ENCODE measurements at regions not wholly inside any gene's neighbourhood (a gene's known extent, or its start where the extent isn't known, plus 50 kb on each side); places are given as distances from the start of the nearest gene placed in this dataset.

- Histone ChIP-seq H3K4me1 (ENCODE audit: insufficient read depth) (peaks cover 9% of the 10 kb centered on the region; the same call in 1 of the 2 replicates), H3F3A (replicated peaks; ENCODE audit: low read depth) (no peaks in the 10 kb centered on the region), H3K27ac (ENCODE audit: low read depth) (no peak overlapping the region), H3K4me3 (no peak overlapping the region), H3K9me2 (ENCODE audit: insufficient read depth) (no peaks in the 10 kb centered on the region), H4K20me1 (replicated peaks; ENCODE audit: insufficient read depth) (no peaks in the 10 kb centered on the region), H3K79me2 (replicated peaks; ENCODE audit: insufficient read depth) (no peaks in the 10 kb centered on the region), H3K4me2 (no peak overlapping the region), H3K36me3 (ENCODE audit: insufficient read depth) (no peaks in the 10 kb centered on the region), H3K27me3 (ENCODE audit: insufficient read depth) (no peaks in the 10 kb centered on the region), H2AFZ (no peak overlapping the region)
- Mint-ChIP-seq H3K36me3 (ENCODE audit: low read depth) (no peaks in the 10 kb centered on the region), H3K4me3 (no peak overlapping the region), H3K27me3 (ENCODE audit: insufficient read depth, low read depth, poor library complexity) (peaks cover 9% of the 10 kb centered on the region), H3K4me1 (peaks cover 12% of the 10 kb centered on the region), H3K9me3 (no peaks in the 10 kb centered on the region), H3K27ac (no peak overlapping the region)
- DNase-seq (ENCODE audit: low spot score): no peak
- peak; percentile 32 for ATAC-seq
- TF ChIP-seq REST (IDR thresholded peaks at IDR 0.05; ENCODE audit: unreplicated experiment): no peak
- TF ChIP-seq CTCF (conservative IDR thresholded peaks at IDR 0.05; ENCODE audit: low read depth in 2 of 2): peak in 1 of 2 experiments; percentile 43; a peak in 2 of 4 replicates
- TF ChIP-seq ZNF331 (CRISPR knock-in tag; IDR thresholded peaks at IDR 0.05; ENCODE audit: low read depth): no peak
Measured at GRCh38 chr3:72341920-72342319, 506.3 kb downstream of the SHQ1 start.

GRCh38 chr3:72341380-72341770 lies 506.9 kb downstream of the SHQ1 start:
- Histone ChIP-seq H3K4me3 (no peak overlapping the region), H3K4me2 (no peak overlapping the region), H3K36me3 (ENCODE audit: insufficient read depth) (no peaks in the 10 kb centered on the region), H3K4me1 (ENCODE audit: insufficient read depth) (peaks cover 9% of the 10 kb centered on the region; the same call in 1 of the 2 replicates), H3K79me2 (replicated peaks; ENCODE audit: insufficient read depth) (no peaks in the 10 kb centered on the region), H3K27me3 (ENCODE audit: insufficient read depth) (no peaks in the 10 kb centered on the region), H4K20me1 (replicated peaks; ENCODE audit: insufficient read depth) (no peaks in the 10 kb centered on the region), H3K27ac (ENCODE audit: low read depth) (no peak overlapping the region), H3F3A (replicated peaks; ENCODE audit: low read depth) (no peaks in the 10 kb centered on the region), H2AFZ (no peak overlapping the region), H3K9me2 (ENCODE audit: insufficient read depth) (no peaks in the 10 kb centered on the region)
- ATAC-seq (no peak), DNase-seq (ENCODE audit: low spot score) (no peak)
- no peaks in the 10 kb centered on the region for H3K36me3 Mint-ChIP-seq (ENCODE audit: low read depth)
- peaks cover 10% of the 10 kb centered on the region for H3K27me3 Mint-ChIP-seq (ENCODE audit: insufficient read depth, low read depth, poor library complexity)
- no peaks in the 10 kb centered on the region for H3K9me3 Mint-ChIP-seq
- H3K4me1 Mint-ChIP-seq: peaks cover 8% of the 10 kb centered on the region
- no peak overlapping the region for H3K27ac Mint-ChIP-seq
- no peak overlapping the region for H3K4me3 Mint-ChIP-seq
- TF ChIP-seq STAT1 (IDR thresholded peaks at IDR 0.05; ENCODE audit: unreplicated experiment) (no peak), JUNB (IDR thresholded peaks at IDR 0.05; ENCODE audit: unreplicated experiment) (no peak), EZH2phosphoT487 (IDR thresholded peaks at IDR 0.05; ENCODE audit: unreplicated experiment) (no peak), REST (IDR thresholded peaks at IDR 0.05; ENCODE audit: unreplicated experiment) (no peak), CTCF (conservative IDR thresholded peaks at IDR 0.05; ENCODE audit: low read depth in 2 of 2) (no peak), POLR2AphosphoS5 (IDR thresholded peaks at IDR 0.05; ENCODE audit: low read depth) (no peak), ZNF114 (CRISPR knock-in tag; IDR thresholded peaks at IDR 0.05) (no peak), ZNF331 (CRISPR knock-in tag; IDR thresholded peaks at IDR 0.05; ENCODE audit: low read depth) (no peak)
